Panc1 (cell line): ENCODE measurements at regions not wholly inside any gene's neighbourhood (a gene's known extent, or its start where the extent isn't known, plus 50 kb on each side); places are given as distances from the start of the nearest gene placed in this dataset.

ENCODE experiments used
- ATAC-seq: fragments of 200-7000 bp; cut with Tn5 transposase; 2 replicates; pipeline ENCODE4 v1.9.1; 2020; ENCODE audit warnings: mild to moderate bottlenecking, moderate library complexity
- BruUV-seq: library from RNA; stranded (reverse); fragments of 400-500 nt; replicated peaks from 2 replicates; lab custom pipeline; 2021; lab: Mats Ljungman, UMichigan
- CTCF ChIA-PET: fragments of 300-600 bp; sonication (Branson Sonifier 250); formaldehyde crosslinking; loops from one replicate; lab custom pipeline; 2022; ENCODE audit warnings: antibody characterized with exemption; lab: Charles Lee
- POLR2A ChIA-PET: fragments of 300-600 bp; sonication (Branson Sonifier 250); formaldehyde crosslinking; loops from one replicate; lab custom pipeline; 2022; ENCODE audit warnings: antibody characterized with exemption; lab: Charles Lee
- DNase-seq: peaks from one replicate; pipeline ENCODE4 v3.0.0-alpha.2; 2010; ENCODE audit warnings: low read depth, low spot score
- H3K27ac ChIP-seq: 2 replicates; pipeline ENCODE4 v1.5.1; 2011; ENCODE audit warnings: mild to moderate bottlenecking, low read length, inconsistent platforms
- H3K27me3 ChIP-seq: fragments of 200-500 bp; sonication (Bioruptor generic); 2 replicates; pipeline ENCODE4 v1.6.0; 2014; ENCODE audit warnings: low read length, inconsistent platforms; ENCODE audit not compliant: control insufficient read depth, insufficient read depth
- H3K36me3 ChIP-seq: fragments of 200-500 bp; sonication (Bioruptor generic); 2 replicates; pipeline ENCODE4 v1.5.1; 2014; ENCODE audit warnings: inconsistent platforms, mild to moderate bottlenecking, low read length, moderate library complexity; ENCODE audit not compliant: control insufficient read depth, insufficient read depth
- H3K4me1 ChIP-seq: 2 replicates; pipeline ENCODE4 v1.5.1; 2011; ENCODE audit warnings: inconsistent platforms, mild to moderate bottlenecking, low read length, moderate library complexity; ENCODE audit not compliant: control insufficient read depth, insufficient read depth
- H3K4me3 ChIP-seq, 2 experiments: 2 replicates each; pipeline ENCODE4 v1.5.1; 2011 to 2012; ENCODE audit warnings: low read depth in 2 of 2, low read length in 2 of 2, mild to moderate bottlenecking in 2 of 2, inconsistent platforms in 1 of 2, moderate library complexity in 1 of 2
- H3K9me3 ChIP-seq: fragments of 200-500 bp; sonication (Bioruptor generic); 2 replicates; pipeline ENCODE4 v1.5.1; 2014; ENCODE audit warnings: low read depth, mild to moderate bottlenecking, inconsistent platforms, low read length, moderate library complexity; ENCODE audit not compliant: control insufficient read depth, insufficient read depth
- CTCF ChIP-seq: fragments of 450-650 bp; IDR thresholded peaks from 2 replicates; pipeline ENCODE4 v1.5.1; 2017; ENCODE audit warnings: mild to moderate bottlenecking
- POLR2AphosphoS5 ChIP-seq: IDR thresholded peaks from 2 replicates; pipeline ENCODE4 v1.6.1; 2012; ENCODE audit warnings: mild to moderate bottlenecking, low read depth, low read length, moderate library complexity
- REST ChIP-seq, 2 experiments: IDR thresholded peaks; 2 replicates each; pipeline ENCODE4 v1.6.1; 2011 to 2012; ENCODE audit warnings: low read depth in 2 of 2, control low read depth in 1 of 2, low read length in 1 of 2, mild to moderate bottlenecking in 1 of 2, moderate library complexity in 1 of 2; ENCODE audit not compliant: insufficient read depth in 1 of 2
- SIN3A ChIP-seq: IDR thresholded peaks from 2 replicates; pipeline ENCODE4 v1.6.1; 2012; ENCODE audit warnings: low read depth, mild to moderate bottlenecking, low read length, moderate library complexity, borderline replicate concordance; ENCODE audit not compliant: insufficient read depth
- TCF7L2 ChIP-seq: IDR thresholded peaks from 2 replicates; pipeline ENCODE4 v1.6.1; 2011; ENCODE audit warnings: mild to moderate bottlenecking, low read depth, low read length, inconsistent platforms
- in situ Hi-C: cut with HindIII; loops from 2 replicates; pipeline ENCODE4 v1.10.0; 2016; ENCODE audit warnings: low sequenced_read_pairs, low pct_unique_long_range_greater_than_20kb
- intact Hi-C: fragments of 100-400 bp; cut with micrococcal nuclease; formaldehyde crosslinking; loops from one replicate; pipeline ENCODE4 v1.10.0; 2022; ENCODE audit not compliant: unreplicated experiment

- ATAC-seq (no peak), DNase-seq (no peak)
- ChIA-PET POLR2A (no interaction called here), CTCF (no interaction called here)
- intact Hi-C loops, result no loop called here
- H3K27me3 ChIP-seq, result peaks cover 25% of the 10 kb centered on the region
- H3K9me3 ChIP-seq, result no peaks in the 10 kb centered on the region
- no peaks in the 10 kb centered on the region for H3K4me1 ChIP-seq
- H3K36me3 ChIP-seq, result no peaks in the 10 kb centered on the region
- H3K4me3 ChIP-seq, result no peak overlapping the region
- in situ Hi-C loops, result no loop called here
- BruUV-seq, result no TSS peak
- TF ChIP-seq CTCF (no peak), TCF7L2 (no peak), POLR2AphosphoS5 (no peak), SIN3A (no peak), REST (IDR thresholded peaks at IDR 0.05; ENCODE audit: insufficient read depth in 1 of 2, low read depth in 2 of 2, low read length in 1 of 2) (no peak)
- H3K27ac ChIP-seq, result no peak overlapping the region
Observed at GRCh38 chr7:25959168-25959734, 192.7 kb upstream of the NFE2L3 start.

- CTCF ChIA-PET, result no interaction called here
- no TSS peak for BruUV-seq
- intact Hi-C loops, result no loop called here
Observed at GRCh38 chr7:25963733-25964132, 188.3 kb upstream of the NFE2L3 start.

More at GRCh38 chr7:25963733-25964132, 188.3 kb upstream of the NFE2L3 start:
- Histone ChIP-seq H3K36me3 (no peaks in the 10 kb centered on the region), H3K9me3 (no peaks in the 10 kb centered on the region), H3K4me1 (no peaks in the 10 kb centered on the region), H3K27ac (no peak overlapping the region), H3K27me3 (peaks cover 34% of the 10 kb centered on the region), H3K4me3 (no peak overlapping the region)
- in situ Hi-C loops, result no loop called here
- DNase-seq, result no peak
- ATAC-seq, result no peak
- POLR2A ChIA-PET, result no interaction called here
- TF ChIP-seq CTCF, result no peak
- no peak for TF ChIP-seq SIN3A
- TF ChIP-seq REST (IDR thresholded peaks at IDR 0.05; ENCODE audit: insufficient read depth in 1 of 2, low read depth in 2 of 2, low read length in 1 of 2), result no peak
- TF ChIP-seq POLR2AphosphoS5, result no peak
- TF ChIP-seq TCF7L2, result no peak
